PFSK-1 (cell line): ENCODE measurements at regions not wholly inside any gene's neighbourhood (a gene's known extent, or its start where the extent isn't known, plus 50 kb on each side); places are given as distances from the start of the nearest gene placed in this dataset.

ENCODE experiments used
- FOXP2 ChIP-seq: optimal IDR thresholded peaks from 2 replicates; pipeline ENCODE3; 2011; ENCODE audit warnings: borderline replicate concordance, control low read depth, inconsistent platforms; ENCODE audit not compliant: insufficient read depth; ENCODE audit errors: extremely low read length, extremely low read depth
- POLR2AphosphoS5 ChIP-seq: IDR thresholded peaks from 2 replicates; pipeline ENCODE4 v1.6.1; 2012; ENCODE audit warnings: low read depth, mild to moderate bottlenecking, control low read depth, low read length, moderate library complexity
- REST ChIP-seq, 2 experiments: IDR thresholded peaks; 2 replicates each; pipeline versions ENCODE4 v1.6.1 to v1.8.0; 2011 to 2012; ENCODE audit warnings: low read depth in 2 of 2, low read length in 2 of 2, control low read depth in 1 of 2, inconsistent platforms in 1 of 2, mild to moderate bottlenecking in 1 of 2, moderate library complexity in 1 of 2; ENCODE audit not compliant: insufficient read depth in 1 of 2
- SIN3A ChIP-seq: IDR thresholded peaks from 2 replicates; pipeline ENCODE4 v1.6.1; 2012; ENCODE audit warnings: mild to moderate bottlenecking, low read length, moderate library complexity, borderline replicate concordance; ENCODE audit not compliant: insufficient read depth
- TAF1 ChIP-seq: IDR thresholded peaks from 2 replicates; pipeline ENCODE4 v1.6.1; 2012; ENCODE audit warnings: low read length, control low read depth, borderline replicate concordance; ENCODE audit not compliant: insufficient read depth

GRCh38 chr4:3665360-3665891 is 100.8 kb upstream of the ADRA2C start:
- TF ChIP-seq SIN3A (no peak), REST (IDR thresholded peaks at IDR 0.05; ENCODE audit: insufficient read depth in 1 of 2, low read depth in 2 of 2, low read length in 2 of 2) (no peak), FOXP2 (no peak), POLR2AphosphoS5 (no peak), TAF1 (no peak)
